ENCODE measurements at regions not wholly inside any gene's neighbourhood (a gene's known extent, or its start where the extent isn't known, plus 50 kb on each side); places are given as distances from the start of the nearest gene placed in this dataset.

GRCh38 chr1:222358100-222358499, 189.8 kb downstream of the HHIPL2 start:
- Histone ChIP-seq H3K27ac (no peak overlapping the region), H3K4me1 (no peaks in the 10 kb centered on the region), H3K4me3 (replicated peaks in 1 of 3) (no peak overlapping the region), H3K9me3 (no peaks in the 10 kb centered on the region), H3K27me3 (no peaks in the 10 kb centered on the region), H3K36me3 (no peaks in the 10 kb centered on the region)
- intact Hi-C loops (cut with DNase I) = no loop called here
- 0 to 2% methylated on average over 1 of the region's 1 CpG for WGBS, 2 donors
- TF ChIP-seq CTCF (IDR thresholded peaks at IDR 0.05) = no peak
- TF ChIP-seq POLR2A (IDR thresholded peaks at IDR 0.05) = no peak
- DNase-seq = no peak

GRCh38 chr1:222357252-222357651, 190.7 kb downstream of the HHIPL2 start:
- Histone ChIP-seq H3K9me3 (no peaks in the 10 kb centered on the region), H3K4me1 (no peaks in the 10 kb centered on the region), H3K27ac (no peak overlapping the region), H3K36me3 (no peaks in the 10 kb centered on the region), H3K4me3 (replicated peaks in 1 of 3) (no peak overlapping the region), H3K27me3 (no peaks in the 10 kb centered on the region)
- no peak for DNase-seq
- TF ChIP-seq POLR2A (IDR thresholded peaks at IDR 0.05) (no peak), CTCF (IDR thresholded peaks at IDR 0.05) (no peak)
- WGBS, 2 donors = 77 to 80% methylated on average over 4 of the region's 4 CpGs
- intact Hi-C loops (cut with DNase I) = no loop called here

- H3K4me1 ChIP-seq = no peaks in the 10 kb centered on the region
- no peaks in the 10 kb centered on the region for H3K36me3 ChIP-seq
- TF ChIP-seq POLR2A (IDR thresholded peaks at IDR 0.05) (no peak), CTCF (IDR thresholded peaks at IDR 0.05) (no peak)
- DNase-seq = no peak
- H3K4me3 ChIP-seq (replicated peaks in 1 of 3) = no peak overlapping the region
- H3K27ac ChIP-seq = no peak overlapping the region
- no peaks in the 10 kb centered on the region for H3K27me3 ChIP-seq
- intact Hi-C loops (cut with DNase I) = no loop called here
- no peaks in the 10 kb centered on the region for H3K9me3 ChIP-seq
- 88 to 93% methylated on average over 3 of the region's 3 CpGs for WGBS, 2 donors
Observed at GRCh38 chr1:222347627-222348026, 200.3 kb downstream of the HHIPL2 start.

GRCh38 chr1:222346955-222347354, 200.9 kb downstream of the HHIPL2 start:
- intact Hi-C loops (cut with DNase I) = no loop called here
- TF ChIP-seq CTCF (IDR thresholded peaks at IDR 0.05) = no peak
- no peak for TF ChIP-seq POLR2A (IDR thresholded peaks at IDR 0.05)
- H3K27ac ChIP-seq = no peak overlapping the region
- DNase-seq = no peak
- H3K4me1 ChIP-seq = no peaks in the 10 kb centered on the region
- no peaks in the 10 kb centered on the region for H3K27me3 ChIP-seq
- H3K9me3 ChIP-seq = no peaks in the 10 kb centered on the region
- H3K36me3 ChIP-seq = no peaks in the 10 kb centered on the region
- WGBS, 2 donors = 96 to 98% methylated on average over 4 of the region's 4 CpGs
- H3K4me3 ChIP-seq (replicated peaks in 1 of 3) = no peak overlapping the region

GRCh38 chr1:222339376-222339947, 208.4 kb downstream of the HHIPL2 start:
- TF ChIP-seq CTCF (IDR thresholded peaks at IDR 0.05) (no peak), POLR2A (IDR thresholded peaks at IDR 0.05) (no peak)
- WGBS, 2 donors = 88 to 93% methylated on average over 7 of the region's 7 CpGs
- H3K4me1 ChIP-seq = no peaks in the 10 kb centered on the region
- intact Hi-C loops (cut with DNase I) = no loop called here
- no peaks in the 10 kb centered on the region for H3K27me3 ChIP-seq
- DNase-seq = no peak
- no peak overlapping the region for H3K27ac ChIP-seq
- H3K9me3 ChIP-seq = no peaks in the 10 kb centered on the region
- H3K4me3 ChIP-seq (replicated peaks in 1 of 3) = no peak overlapping the region
- no peaks in the 10 kb centered on the region for H3K36me3 ChIP-seq
